Keratinocyte (primary cell): ENCODE measurements at regions not wholly inside any gene's neighbourhood (a gene's known extent, or its start where the extent isn't known, plus 50 kb on each side); places are given as distances from the start of the nearest gene placed in this dataset.

Source experiments
- DNase-seq: peaks from one replicate; pipeline ENCODE4 v3.0.0-alpha.2; 2011; ENCODE audit warnings: low read depth, missing footprints, low spot score
- FAIRE-seq: peaks from 2 replicates; lab custom pipeline; 2011; peaks lifted over from hg19 to GRCh38; lab: Jason Lieb, UNC
- H2AFZ ChIP-seq: 2 replicates; pipeline ENCODE4 v1.6.0; 2012; ENCODE audit warnings: low read length, control low read depth, inconsistent platforms; ENCODE audit not compliant: control insufficient read depth
- H3K27ac ChIP-seq: 2 replicates; pipeline ENCODE4 v1.5.1; 2011; ENCODE audit warnings: low read length; ENCODE audit not compliant: control insufficient read depth, insufficient read depth
- H3K27me3 ChIP-seq: 3 replicates; pipeline ENCODE4 v1.6.0; 2011; ENCODE audit warnings: low read length; ENCODE audit not compliant: control insufficient read depth, insufficient read depth; ENCODE audit errors: extremely low read depth
- H3K36me3 ChIP-seq, 2 experiments: 2 replicates in 1 of 2; 3 replicates in 1 of 2; pipeline ENCODE4 v1.5.1; 2011; ENCODE audit warnings: low read length in 2 of 2, mild to moderate bottlenecking in 1 of 2; ENCODE audit not compliant: control insufficient read depth in 2 of 2, insufficient read depth in 2 of 2; ENCODE audit errors: extremely low read depth in 1 of 2
- H3K4me1 ChIP-seq: 3 replicates; pipeline ENCODE4 v1.5.1; 2011; ENCODE audit warnings: low read length; ENCODE audit not compliant: control insufficient read depth, insufficient read depth; ENCODE audit errors: extremely low read depth
- H3K4me2 ChIP-seq: 3 replicates; pipeline ENCODE4 v1.6.0; 2011; ENCODE audit warnings: low read depth, low read length; ENCODE audit not compliant: control insufficient read depth, insufficient read depth; ENCODE audit errors: extremely low read depth
- H3K4me3 ChIP-seq, 3 experiments: fragments of 200-600 bp in 1 of 3; sonication (generic) in 1 of 3; 2 replicates in 2 of 3; 3 replicates in 1 of 3; pipeline ENCODE4 v1.5.1; 2011 to 2016; ENCODE audit warnings: low read length in 3 of 3, mild to moderate bottlenecking in 3 of 3, control low read depth in 2 of 3, inconsistent platforms in 1 of 3, low read depth in 1 of 3, mixed read lengths in 1 of 3, mixed run types in 1 of 3, moderate library complexity in 1 of 3; ENCODE audit not compliant: control insufficient read depth in 2 of 3, insufficient read depth in 2 of 3; ENCODE audit errors: extremely low read depth in 1 of 3
- H3K79me2 ChIP-seq: 2 replicates; pipeline ENCODE4 v1.6.0; 2012; ENCODE audit warnings: low read length; ENCODE audit not compliant: control insufficient read depth, insufficient read depth
- H3K9ac ChIP-seq: 3 replicates; pipeline ENCODE4 v1.6.0; 2011; ENCODE audit warnings: low read length; ENCODE audit not compliant: control insufficient read depth, insufficient read depth; ENCODE audit errors: extremely low read depth
- H3K9me1 ChIP-seq: 3 replicates; pipeline ENCODE4 v1.6.0; 2011; ENCODE audit warnings: low read length; ENCODE audit not compliant: control insufficient read depth, insufficient read depth; ENCODE audit errors: extremely low read depth
- H3K9me3 ChIP-seq: 2 replicates; pipeline ENCODE4 v1.5.1; 2012; ENCODE audit warnings: low read depth, low read length; ENCODE audit not compliant: control insufficient read depth
- H4K20me1 ChIP-seq: 3 replicates; pipeline ENCODE4 v1.6.0; 2011; ENCODE audit warnings: low read length; ENCODE audit not compliant: control insufficient read depth, insufficient read depth; ENCODE audit errors: extremely low read depth
- EZH2 ChIP-seq: IDR thresholded peaks from one replicate; pipeline ENCODE4 v1.6.1; 2012; ENCODE audit warnings: inconsistent platforms, mild to moderate bottlenecking, low read length, moderate library complexity
- dilution Hi-C: fragments of 300-500 bp; cut with MboI; formaldehyde crosslinking; loops from one replicate; pipeline ENCODE4 v1.7.0; 2020; ENCODE audit warnings: low sequenced_read_pairs; ENCODE audit not compliant: extremely low pct_ligation_motif_present
- TF ChIP-seq, protein P1 (sequence below), 3 experiments: IDR thresholded peaks in 1 of 3; conservative IDR thresholded peaks in 1 of 3; optimal IDR thresholded peaks in 1 of 3; 2 replicates in 2 of 3; 3 replicates in 1 of 3; pipeline versions ENCODE3 to v1.5.1; 2011; ENCODE audit warnings: low read length in 3 of 3, mild to moderate bottlenecking in 3 of 3, moderate library complexity in 2 of 3, control low read depth in 1 of 3, inconsistent platforms in 1 of 3; ENCODE audit not compliant: insufficient read depth in 2 of 3; ENCODE audit errors: extremely low read depth in 1 of 3

DNA sequence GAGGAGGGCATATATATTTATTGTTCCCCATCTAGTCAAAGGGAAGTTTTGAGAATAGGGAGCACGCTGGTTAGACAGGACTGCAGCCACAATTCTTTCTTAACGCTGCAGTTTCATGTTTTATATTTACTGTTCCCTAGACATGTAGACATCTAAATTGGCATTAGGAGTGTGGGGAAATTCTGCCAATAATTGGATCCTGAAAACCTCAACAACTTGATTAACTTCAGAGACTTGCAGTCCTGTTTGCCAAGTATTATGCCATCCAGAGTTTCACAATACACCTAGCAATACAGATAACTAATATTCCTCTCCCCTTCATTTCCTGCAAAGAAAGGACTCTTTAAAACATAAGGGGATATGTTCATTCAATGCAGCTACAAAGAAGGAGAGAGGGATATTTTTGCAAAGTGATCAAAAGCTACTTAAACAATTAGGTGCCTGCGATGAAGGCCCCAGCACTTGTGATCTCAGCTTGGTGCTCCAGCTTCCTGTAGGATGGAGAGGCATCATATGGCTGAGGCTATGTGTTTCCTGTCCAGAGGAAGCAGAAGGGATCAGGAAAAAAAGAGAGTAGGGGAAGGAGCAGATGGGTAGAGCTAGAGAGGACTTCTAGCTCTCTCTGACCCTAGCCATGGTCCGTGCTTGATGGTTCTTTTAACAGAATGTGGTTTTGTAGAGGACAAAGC lies 264.4 kb downstream of the MTX2 start:
- Histone ChIP-seq H3K4me1 (peaks cover 4% of the 10 kb centered on the region), H4K20me1 (no peaks in the 10 kb centered on the region), H3K36me3 (no peaks in the 10 kb centered on the region), H2AFZ (no peak overlapping the region), H3K4me2 (no peak overlapping the region), H3K9ac (no peak overlapping the region), H3K9me1 (no peaks in the 10 kb centered on the region), H3K27ac (no peak overlapping the region), H3K79me2 (no peaks in the 10 kb centered on the region), H3K4me3 (no peak overlapping the region), H3K9me3 (no peaks in the 10 kb centered on the region), H3K27me3 (no peaks in the 10 kb centered on the region)
- FAIRE-seq (no peak), DNase-seq (no peak)
- TF ChIP-seq, protein P1, sequence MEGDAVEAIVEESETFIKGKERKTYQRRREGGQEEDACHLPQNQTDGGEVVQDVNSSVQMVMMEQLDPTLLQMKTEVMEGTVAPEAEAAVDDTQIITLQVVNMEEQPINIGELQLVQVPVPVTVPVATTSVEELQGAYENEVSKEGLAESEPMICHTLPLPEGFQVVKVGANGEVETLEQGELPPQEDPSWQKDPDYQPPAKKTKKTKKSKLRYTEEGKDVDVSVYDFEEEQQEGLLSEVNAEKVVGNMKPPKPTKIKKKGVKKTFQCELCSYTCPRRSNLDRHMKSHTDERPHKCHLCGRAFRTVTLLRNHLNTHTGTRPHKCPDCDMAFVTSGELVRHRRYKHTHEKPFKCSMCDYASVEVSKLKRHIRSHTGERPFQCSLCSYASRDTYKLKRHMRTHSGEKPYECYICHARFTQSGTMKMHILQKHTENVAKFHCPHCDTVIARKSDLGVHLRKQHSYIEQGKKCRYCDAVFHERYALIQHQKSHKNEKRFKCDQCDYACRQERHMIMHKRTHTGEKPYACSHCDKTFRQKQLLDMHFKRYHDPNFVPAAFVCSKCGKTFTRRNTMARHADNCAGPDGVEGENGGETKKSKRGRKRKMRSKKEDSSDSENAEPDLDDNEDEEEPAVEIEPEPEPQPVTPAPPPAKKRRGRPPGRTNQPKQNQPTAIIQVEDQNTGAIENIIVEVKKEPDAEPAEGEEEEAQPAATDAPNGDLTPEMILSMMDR (optimal IDR thresholded peaks at IDR 0.05 in 1 of 3, IDR thresholded peaks at IDR 0.05 in 1 of 3, conservative IDR thresholded peaks at IDR 0.05 in 1 of 3; ENCODE audit: extremely low read depth in 1 of 3, insufficient read depth in 2 of 3, low read length in 3 of 3), result no peak
- no peak for TF ChIP-seq EZH2
- dilution Hi-C loops, result no loop called here

DNA sequence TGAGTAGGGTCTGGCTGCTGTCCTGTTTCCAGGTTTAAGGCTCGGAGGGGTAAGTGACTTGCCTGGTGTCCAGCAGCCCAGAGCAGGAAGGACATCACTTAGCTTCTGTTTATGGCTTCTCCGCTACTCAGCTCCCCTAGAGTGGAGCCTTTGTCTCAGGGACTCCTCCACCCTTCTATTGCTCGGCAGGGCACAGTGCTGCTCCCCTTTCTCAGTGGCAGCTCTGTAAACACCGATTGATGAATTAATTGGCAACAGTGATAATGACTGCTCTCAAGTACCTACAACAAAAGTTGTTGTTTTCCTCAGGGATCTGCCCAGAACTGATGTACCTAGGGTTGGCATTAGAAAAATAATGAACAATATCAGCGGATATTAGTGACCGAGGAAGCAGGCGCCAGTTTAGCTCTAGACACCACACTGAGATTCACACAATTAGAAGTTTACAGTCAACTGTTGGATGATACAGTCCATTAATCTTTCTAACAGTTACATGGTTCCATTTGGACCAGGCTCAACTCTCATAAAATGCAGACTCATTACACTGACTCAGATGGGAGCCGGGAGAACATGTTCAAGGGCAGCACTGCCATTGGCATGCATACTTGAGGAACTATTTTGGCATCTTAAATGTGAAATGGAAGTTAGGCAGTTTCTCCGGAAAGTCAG lies 265.7 kb downstream of the MTX2 start:
- H3K27ac ChIP-seq, result no peak overlapping the region
- TF ChIP-seq EZH2, result no peak
- TF ChIP-seq, protein P1 (optimal IDR thresholded peaks at IDR 0.05 in 1 of 3, IDR thresholded peaks at IDR 0.05 in 1 of 3, conservative IDR thresholded peaks at IDR 0.05 in 1 of 3; ENCODE audit: extremely low read depth in 1 of 3, insufficient read depth in 2 of 3, low read length in 3 of 3), result no peak
- H2AFZ ChIP-seq, result peak overlapping the region; percentile 25

More for the DNA sequence above, 265.7 kb downstream of the MTX2 start:
- no peaks in the 10 kb centered on the region for H3K9me3 ChIP-seq
- H3K9ac ChIP-seq, result no peak overlapping the region
- H3K9me1 ChIP-seq, result no peaks in the 10 kb centered on the region
- DNase-seq, result no peak
- no peak for FAIRE-seq
- no peaks in the 10 kb centered on the region for H3K36me3 ChIP-seq
- peaks cover 4% of the 10 kb centered on the region for H3K4me1 ChIP-seq
- dilution Hi-C loops, result no loop called here
- H3K79me2 ChIP-seq, result no peaks in the 10 kb centered on the region
- H3K4me2 ChIP-seq, result no peak overlapping the region
- H4K20me1 ChIP-seq, result no peaks in the 10 kb centered on the region
- H3K27me3 ChIP-seq, result no peaks in the 10 kb centered on the region
- H3K4me3 ChIP-seq, result no peak overlapping the region
